Esophagus squamous epithelium (tissue), 4 donors: ENCODE measurements at regions not wholly inside any gene's neighbourhood (a gene's known extent, or its start where the extent isn't known, plus 50 kb on each side); places are given as distances from the start of the nearest gene placed in this dataset.

ENCODE experiments used
- CTCF ChIP-seq, 6 experiments: fragments of 450-650 bp in 4 of 6; fragments of 200-600 bp in 2 of 6; sonication (generic) in 2 of 6; IDR thresholded peaks; one replicate each; pipeline ENCODE4 v1.5.1; 2016 to 2019; ENCODE audit warnings: antibody characterized with exemption in 6 of 6, mild to moderate bottlenecking in 4 of 6, moderate library complexity in 4 of 6
- POLR2A ChIP-seq, 4 donors: fragments of 450-650 bp; IDR thresholded peaks; one replicate each; pipeline ENCODE4 v1.6.1; 2017; ENCODE audit warnings: antibody characterized with exemption in 4 of 4, mild to moderate bottlenecking in 4 of 4, moderate library complexity in 3 of 4

GRCh38 chr1:4546911-4547310 lies 107.5 kb upstream of the AJAP1 start:
- no peak for TF ChIP-seq CTCF (IDR thresholded peaks at IDR 0.05)
- TF ChIP-seq POLR2A (IDR thresholded peaks at IDR 0.05) = no peak
